ENCODE measurements at regions not wholly inside any gene's neighbourhood (a gene's known extent, or its start where the extent isn't known, plus 50 kb on each side); places are given as distances from the start of the nearest gene placed in this dataset.

DNA sequence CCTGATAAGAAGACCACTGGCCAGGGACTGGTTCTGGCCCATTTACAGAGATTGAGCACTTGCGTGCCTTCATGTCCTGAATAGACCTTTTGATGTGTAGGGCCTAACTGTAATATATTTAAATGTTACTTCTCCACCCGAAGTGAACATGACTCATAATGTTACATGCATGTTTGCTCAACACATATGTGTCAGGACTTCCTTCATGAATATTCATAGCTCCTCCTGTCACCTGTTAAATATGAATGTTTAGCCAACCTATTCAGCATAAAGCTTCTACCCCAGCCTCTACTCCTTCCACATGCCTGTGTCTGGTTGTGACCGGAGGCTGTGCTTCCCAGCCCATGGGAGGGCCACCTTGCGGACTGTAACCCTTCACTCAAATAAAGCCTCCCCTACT is 457.5 kb downstream of the IRX1 start:
- no peak for DNase-seq (ENCODE audit: extremely low read depth, low read depth)

DNA sequence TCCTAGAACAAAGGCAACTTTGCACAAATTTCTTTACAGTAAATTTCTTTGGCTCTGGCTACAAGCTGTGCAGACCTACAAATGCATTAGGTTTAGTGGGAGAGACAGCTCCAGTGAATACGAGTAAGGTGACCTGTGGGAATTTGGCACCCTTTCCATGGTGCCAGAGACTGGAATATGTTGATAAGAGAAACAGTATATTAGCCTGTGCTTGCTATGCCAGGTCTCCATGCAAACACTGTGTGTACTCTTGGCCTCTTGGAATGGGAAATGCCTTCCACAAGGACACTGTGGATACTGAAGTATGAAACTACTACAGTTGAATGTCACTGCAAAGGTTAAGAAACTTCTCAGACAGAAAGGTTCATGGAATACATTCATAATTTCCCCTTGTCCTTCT is 458.5 kb downstream of the IRX1 start:
- DNase-seq (ENCODE audit: extremely low read depth, low read depth): no peak

DNA sequence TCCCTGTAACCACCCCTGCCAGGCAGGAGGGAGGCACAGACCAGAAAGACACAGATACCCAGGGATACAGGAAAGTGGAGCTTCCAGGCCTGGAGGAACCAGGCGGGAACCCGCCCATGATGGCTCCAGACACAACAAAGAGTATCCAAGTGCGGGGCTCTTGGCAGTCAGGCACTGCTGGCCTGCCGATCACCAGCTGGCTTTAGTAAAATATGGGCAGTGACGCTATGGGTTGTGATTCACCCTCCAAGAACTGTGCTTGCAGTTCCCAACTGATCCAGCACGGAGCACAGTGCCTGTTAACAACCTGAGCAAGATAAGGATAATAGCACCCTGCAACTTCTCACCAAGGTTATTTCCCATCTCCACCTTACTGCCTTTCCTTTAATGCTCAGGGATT is 463.3 kb downstream of the IRX1 start:
- DNase-seq (ENCODE audit: extremely low read depth, low read depth): no peak

DNA sequence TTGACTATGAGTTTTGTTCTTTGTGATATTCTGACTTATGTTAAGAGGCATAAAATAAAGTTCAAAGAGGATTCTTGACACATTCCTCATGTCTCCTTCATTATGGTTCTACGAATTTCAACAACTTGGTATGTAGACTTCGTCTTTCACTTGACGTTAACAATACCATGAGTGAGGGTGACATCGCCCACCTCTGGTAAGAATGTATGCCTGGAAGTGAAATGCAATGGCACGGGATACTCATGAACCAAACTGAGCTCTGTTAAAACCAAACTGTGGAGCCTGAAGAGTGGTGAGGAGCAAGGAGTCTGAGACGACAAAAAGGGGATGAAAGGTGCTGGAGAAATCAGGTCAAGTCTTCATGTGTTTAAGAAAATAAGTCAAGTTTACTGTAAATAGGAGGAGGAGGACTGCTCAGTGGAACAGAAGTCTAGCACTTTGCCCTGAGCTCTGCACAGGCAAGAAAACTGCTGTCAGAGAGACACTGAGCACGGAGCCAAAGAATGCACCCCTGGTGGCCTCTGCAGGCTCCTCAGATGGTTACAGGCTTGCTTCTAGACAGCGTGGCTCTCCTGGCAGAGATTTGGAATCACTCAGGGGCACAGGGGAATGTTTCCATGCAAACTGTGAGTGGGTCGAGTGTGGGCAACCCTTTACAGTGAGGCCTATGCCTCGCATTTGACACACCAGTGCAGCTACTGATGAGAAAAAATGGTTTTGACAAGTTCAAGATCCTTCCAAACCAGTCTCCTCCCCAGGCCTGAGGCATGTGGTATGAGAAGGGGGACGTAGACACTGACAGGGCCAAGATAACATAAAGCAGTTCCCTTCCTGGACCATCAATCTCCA is 470.1 kb downstream of the IRX1 start:
- DNase-seq (ENCODE audit: extremely low read depth, low read depth): no peak

DNA sequence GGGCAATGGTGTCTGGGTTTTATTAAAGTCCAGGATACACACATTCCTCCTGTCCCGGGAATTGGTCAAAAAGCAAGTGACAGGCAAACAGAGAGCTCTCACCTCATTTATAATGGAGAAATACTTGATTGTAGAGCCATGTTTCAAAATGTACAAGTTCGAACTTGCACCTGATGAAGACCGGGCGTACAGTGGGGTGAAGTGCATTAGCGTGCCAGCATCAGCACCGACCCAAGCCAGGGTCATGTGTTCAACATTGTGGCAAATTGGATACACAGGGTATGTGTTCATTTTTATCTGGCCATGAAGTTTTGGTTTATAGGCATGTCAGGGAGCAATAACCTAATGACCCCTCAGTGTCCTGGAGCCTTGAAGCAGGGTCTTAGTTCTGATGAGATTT is 472.5 kb downstream of the IRX1 start:
- no peak for DNase-seq (ENCODE audit: extremely low read depth, low read depth)

DNA sequence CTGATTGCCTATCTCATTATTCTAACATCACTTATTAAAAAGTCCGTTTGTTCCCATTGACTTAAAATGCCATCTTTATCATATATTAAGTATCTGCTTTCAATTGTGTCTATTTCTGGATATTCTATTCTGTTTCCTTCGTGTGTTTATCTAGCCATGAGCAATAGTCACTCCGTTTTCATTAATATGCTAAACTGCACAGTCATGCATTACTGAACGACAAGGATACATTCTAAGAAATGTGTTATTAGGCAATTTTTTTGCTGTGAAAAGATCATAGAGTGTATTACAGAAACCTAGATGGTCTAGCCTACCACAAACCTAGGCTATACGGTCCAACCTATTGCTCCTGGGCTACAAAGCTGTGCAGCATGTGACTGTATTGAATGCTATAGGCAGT is 482.9 kb downstream of the IRX1 start:
- no peak for DNase-seq (ENCODE audit: extremely low read depth, low read depth)

DNA sequence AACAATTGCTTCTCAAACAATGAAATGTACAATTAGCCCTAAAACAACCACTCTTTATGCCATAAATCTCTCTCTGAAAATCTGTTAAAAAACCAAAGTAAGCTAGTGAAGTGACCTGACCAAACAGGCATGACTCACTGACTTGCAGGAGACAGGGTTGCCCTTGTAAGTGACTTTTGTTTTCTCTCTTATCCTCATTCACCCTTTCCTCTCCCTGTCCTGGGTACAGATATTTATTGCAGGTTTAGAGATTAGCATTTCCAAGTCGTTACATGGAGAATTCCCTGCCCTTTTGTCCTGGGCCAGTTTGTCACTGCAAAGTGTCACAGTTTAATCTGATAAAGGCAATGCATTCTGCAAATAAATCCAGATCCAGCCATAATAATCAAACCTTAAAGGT is 484.2 kb downstream of the IRX1 start:
- DNase-seq (ENCODE audit: extremely low read depth, low read depth): no peak

DNA sequence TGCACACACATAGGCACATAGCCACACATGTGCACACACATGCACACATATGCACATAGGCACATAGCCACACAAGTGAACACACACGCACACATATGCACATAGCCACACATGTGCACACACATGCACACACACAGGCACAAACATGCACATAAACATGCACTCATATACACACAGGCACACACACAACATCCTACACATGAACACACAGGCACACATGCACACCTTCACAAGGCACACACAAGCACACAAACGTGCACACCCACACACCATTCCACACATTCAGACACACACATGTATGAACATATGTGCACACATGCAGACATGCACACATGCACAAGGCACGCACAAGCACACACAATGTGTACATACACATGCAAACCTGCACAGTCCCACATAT is 484.7 kb downstream of the IRX1 start:
- DNase-seq (ENCODE audit: extremely low read depth, low read depth): no peak

DNA sequence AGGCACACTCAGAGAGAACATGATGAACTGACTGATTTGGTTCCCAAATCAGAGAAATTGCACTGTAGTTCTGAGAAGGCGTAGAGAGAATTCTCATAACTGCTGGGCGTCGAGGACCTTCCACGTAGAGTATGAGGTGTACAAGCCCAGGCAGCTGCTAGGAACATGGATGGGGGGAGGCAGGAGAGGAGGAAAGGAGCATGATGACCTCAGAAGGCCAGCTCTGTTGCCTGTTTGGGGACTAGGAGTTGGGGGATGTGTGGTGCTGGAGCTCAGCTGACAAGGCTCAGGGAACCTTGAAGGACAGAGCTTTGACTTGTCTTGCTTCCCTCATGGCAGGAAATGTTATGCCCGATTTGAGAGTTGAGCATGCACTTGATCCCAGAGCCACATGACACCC is 485.4 kb downstream of the IRX1 start:
- no peak for DNase-seq (ENCODE audit: extremely low read depth, low read depth)

DNA sequence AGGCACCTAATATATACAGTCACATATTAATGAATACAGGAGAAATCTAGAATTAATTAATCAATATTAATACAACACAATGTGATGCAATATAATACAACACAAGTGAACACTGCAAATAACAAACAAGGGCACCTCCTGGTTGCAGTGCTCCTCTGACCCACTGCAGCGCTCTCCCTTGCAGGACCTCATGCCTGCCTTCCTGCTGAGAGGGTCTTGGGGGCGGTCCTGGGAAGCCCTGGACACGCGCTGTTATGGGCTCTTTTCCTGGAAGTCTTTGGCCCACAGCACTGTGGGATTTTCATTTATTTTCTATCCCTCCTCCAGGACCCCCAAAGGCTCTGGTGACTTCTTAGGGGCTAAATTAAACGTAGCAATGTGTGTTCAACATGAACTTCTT is 485.8 kb downstream of the IRX1 start:
- DNase-seq (ENCODE audit: extremely low read depth, low read depth): no peak

DNA sequence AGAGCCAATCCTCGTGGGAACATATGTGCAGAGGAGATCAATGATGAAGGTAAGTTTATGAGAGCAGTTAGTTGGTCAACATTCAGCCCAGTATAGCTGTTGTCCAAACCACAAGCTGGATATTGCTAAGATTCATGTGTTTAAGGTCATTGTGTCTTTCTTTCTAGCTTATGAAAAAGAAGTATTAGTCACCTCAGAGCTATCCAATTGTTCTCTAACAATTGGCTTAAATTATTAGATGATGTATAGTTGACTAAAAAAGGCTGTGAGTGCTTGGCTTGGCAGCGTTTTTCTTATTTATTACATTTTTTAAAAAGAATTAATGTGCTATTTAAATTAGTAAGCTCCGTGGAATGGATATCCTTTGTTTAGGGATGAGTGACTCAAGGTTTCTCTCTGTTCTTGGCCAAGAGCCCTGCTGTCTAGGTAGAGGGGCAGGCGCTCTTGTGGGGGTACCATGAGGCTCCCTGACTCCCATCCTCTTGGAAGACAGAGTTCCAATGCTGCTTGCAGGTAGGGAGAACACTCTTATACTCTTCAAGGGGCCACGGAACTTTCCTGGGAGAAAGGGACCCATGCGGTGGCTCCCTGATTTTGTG is 487.4 kb downstream of the IRX1 start:
- DNase-seq (ENCODE audit: extremely low read depth, low read depth): no peak

DNA sequence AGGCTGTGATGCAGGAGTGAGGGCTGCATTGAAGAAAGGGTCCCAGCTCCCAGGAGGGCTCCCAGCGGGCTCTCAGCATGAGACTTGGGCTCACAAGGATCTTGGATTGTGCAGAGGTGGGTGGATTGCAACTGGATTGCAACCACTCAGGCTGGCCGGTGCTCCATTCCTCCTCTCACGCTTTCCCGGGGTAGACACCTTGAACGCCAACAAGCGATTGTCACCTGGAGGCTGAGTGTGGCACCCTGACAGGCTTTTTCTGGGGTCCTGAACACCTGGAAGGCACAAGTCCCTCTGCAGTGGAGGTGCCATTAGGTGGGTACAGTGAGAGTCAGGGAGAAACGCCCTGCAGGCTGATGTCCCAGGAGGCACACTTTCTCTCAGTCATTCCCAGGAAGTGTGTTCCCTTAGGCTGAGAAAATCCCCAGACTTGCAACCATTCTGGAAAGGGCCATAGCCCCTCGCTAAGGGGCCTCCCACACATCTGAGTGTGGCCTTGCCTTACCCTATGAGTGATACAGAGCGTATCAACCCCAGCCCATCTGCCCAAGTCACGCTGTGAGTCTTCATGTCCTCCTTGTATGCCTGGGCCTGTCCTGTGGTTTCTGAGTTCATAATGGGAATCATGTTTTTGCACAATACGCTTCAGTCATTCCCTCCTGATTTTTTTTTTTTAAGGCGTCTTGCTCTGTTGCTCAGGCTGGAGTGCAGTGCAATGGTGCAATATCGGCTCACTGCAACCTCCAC is 488.1 kb downstream of the IRX1 start:
- no peak for DNase-seq (ENCODE audit: extremely low read depth, low read depth)

DNA sequence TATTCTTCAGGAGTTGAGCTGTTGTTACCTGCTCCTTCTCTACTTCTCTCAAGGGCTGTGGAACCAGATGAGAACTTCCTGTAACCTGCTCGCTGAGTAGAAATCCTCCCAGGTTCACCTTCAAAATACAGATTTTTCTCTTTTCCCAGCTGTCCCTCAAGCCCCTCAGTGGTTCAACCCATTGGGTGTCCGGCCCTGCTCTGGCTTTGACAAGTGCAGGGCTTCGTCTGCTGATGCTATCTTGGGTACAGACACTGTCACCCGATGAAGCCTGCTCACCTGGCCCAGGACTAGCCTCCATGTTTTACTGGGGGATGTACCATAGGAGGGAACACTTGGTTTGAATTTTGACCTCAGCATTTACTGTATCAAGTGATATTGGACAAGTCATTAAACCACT is 490.4 kb downstream of the IRX1 start:
- no peak for DNase-seq (ENCODE audit: extremely low read depth, low read depth)

DNA sequence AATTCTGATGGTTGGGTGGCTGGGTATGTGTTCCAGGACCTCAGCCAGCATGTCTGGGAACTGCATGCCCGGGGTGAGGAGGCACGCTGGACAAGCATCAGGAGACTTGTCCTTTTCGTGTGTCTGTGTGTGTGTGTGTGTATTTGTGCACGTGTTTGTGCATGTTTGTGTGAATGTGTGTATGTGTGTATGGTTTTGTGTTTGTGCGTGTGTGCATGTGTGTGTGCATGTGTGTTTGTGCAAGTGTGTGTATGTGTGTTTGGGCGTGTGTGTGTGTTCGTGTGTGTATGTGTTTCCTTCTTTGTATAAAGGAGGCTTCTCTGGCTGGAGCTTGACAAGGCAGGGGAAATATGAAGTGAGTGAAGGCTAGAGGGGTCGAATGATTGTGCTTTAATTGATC is 491.5 kb downstream of the IRX1 start:
- DNase-seq (ENCODE audit: extremely low read depth, low read depth): no peak

DNA sequence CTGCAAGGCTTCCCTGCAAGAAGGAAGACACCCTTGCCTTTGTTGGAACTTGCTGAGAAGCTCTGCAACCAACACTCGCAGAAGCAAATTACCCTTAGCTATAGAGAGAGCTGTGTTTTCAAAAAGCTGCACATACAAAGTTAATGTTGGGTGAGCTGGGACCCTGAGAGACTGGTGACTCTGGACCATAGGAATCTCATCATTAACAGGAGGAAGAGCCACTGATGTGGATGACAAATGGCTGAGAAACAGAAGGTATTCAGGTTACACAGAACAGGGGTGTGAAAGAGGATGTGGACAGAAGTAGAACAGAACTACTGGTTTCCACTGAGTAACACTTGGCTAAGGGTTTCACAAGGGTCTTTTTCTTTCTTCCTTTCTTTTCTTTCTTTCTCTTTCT is 493.5 kb downstream of the IRX1 start:
- DNase-seq (ENCODE audit: extremely low read depth, low read depth): no peak

DNA sequence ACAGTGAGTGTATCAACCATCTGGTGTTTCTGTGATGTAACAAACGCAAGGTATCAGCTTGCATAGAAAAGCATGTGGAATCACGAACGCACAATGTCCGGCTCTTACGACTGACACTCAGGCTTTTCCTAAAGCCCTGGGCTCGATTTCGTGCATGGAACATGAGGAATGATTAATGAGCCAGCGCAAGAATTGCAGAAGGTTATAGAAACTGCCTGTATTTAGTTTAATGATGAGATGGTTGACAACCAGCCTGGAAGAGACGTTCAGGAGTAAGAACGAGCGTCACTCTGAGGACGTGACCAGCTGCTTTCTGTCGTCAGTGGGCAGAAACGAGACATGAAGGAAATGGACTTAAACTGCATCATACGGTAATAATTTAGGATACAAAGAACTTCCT is 497.6 kb downstream of the IRX1 start:
- no peak for DNase-seq (ENCODE audit: extremely low read depth, low read depth)

DNA sequence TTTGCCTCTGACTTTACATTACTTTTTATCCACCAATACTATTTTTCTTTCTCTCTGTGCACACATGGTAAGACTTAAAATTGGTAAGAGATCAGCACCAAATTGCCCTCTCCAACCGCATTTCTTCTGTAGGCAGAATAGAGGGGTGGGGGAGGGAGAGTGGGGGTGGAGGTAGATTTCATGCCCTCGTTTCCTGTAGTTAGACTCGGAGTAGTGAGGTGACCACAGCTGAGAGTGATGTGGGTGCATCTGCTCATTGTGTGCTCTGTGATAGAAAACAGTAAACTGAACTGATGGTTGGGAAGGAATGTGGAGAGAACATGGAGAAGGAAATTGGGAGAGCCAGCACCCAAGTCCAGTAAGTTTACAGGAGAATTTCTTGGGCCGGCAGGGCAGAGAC is 498.3 kb downstream of the IRX1 start:
- DNase-seq (ENCODE audit: extremely low read depth, low read depth): no peak

DNA sequence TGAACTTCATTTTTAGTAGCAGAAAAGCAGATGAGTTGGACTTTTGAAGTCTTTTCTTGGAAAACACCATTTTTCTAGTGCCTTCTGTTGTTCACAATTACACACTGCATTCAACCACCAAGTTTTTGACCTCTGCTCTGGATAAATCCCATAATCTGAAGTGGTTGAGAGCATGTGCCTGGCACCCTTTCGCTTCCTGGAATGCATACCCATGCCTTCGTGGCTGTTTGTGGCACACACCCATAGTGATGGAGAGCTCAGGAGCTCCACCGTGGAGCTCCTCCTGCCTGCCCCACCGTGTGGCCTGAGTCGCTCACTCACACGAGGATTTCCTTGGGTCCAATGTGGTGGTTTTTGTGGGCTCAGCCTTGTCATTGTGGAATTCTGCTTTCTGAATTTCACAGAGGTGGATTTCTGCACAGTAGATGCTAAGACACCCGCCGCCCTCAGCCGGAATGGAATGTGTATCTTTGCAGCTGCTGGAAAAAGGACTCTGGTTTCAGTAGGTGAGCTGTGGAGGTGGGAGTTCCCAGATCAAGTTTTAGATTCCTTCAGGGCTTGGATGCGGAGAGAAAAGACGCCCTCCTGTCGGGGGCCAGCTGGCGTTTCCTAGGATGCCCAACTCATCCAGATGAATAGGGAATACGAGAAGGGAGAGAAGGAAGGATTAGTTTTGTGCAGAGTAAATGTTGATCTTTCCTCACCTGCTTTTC is 500.4 kb downstream of the IRX1 start:
- no peak for DNase-seq (ENCODE audit: extremely low read depth, low read depth)

DNA sequence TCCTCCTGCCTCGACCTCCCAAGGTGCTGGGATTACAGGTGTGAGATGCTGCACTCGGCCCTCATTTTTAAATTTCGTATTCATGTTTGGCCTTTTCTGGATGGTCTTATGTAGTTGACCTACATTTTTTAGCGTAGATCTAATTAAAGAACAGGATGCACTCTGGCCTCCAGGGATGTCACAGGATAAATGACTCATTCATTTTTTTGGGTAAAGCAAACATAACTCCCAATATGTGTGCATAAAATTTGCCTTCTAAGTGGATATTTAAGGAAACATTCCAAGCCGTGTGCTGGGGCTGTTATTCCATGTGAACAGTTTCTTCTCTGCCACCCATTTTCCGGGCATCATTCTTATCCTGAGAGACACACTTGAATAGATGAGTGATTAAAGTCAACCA is 501.6 kb downstream of the IRX1 start:
- DNase-seq (ENCODE audit: extremely low read depth, low read depth): no peak

DNA sequence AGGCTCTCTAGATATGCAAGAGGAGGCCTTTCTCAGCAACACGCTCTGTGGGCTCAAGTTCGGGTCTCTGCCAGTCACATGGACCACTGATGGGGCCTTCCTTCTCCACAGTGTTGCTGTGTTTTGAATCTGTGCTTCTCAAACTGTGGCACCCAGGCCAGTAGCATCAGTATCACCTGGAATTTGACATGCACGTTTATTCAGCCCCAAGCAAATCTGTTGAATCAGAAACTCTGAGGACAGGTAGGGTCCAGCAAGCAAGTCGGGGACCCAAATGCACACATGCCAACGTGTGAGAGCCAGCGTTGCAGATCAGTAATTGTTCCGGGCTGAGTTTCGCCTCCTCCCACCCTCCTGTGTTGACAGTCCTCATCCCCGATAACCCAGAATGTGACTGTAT is 502.6 kb downstream of the IRX1 start:
- no peak for DNase-seq (ENCODE audit: extremely low read depth, low read depth)

DNA sequence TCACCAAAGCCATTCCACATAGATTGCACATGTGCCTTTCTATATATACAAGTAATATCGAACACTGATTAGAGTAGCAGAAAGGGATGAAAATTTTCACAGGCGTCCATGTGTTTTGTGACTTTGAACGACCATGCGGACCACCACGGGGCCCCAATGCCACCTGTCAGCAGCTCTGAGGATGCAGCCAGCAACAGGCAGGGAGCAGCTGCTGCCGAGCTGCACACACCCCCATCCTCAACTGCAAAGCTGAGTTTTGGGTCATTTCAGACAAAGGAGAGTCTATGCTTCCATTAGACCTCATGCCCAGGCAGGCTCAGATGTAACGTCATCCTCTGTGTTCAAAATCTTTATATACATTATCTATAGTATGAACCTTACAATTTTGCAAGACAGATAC is 503.8 kb downstream of the IRX1 start:
- no peak for DNase-seq (ENCODE audit: extremely low read depth, low read depth)

Data from NCI-H460 (cell line).